SU-DHL-6 (cell line): ENCODE measurements at regions not wholly inside any gene's neighbourhood (a gene's known extent, or its start where the extent isn't known, plus 50 kb on each side); places are given as distances from the start of the nearest gene placed in this dataset.

Experiments used
- EZH2phosphoT487 ChIP-seq: fragments of 200-600 bp; sonication (generic), shearing (Covaris generic); conservative IDR thresholded peaks from 2 replicates; pipeline ENCODE4 v1.6.1; 2018; ENCODE audit warnings: mild to moderate bottlenecking, antibody characterized with exemption, low read length, moderate library complexity, mixed read lengths
- TF ChIP-seq, protein P1 (sequence below): fragments of 200-600 bp; sonication (generic); IDR thresholded peaks from one replicate; pipeline ENCODE4 v1.5.1; 2017; ENCODE audit warnings: antibody characterized with exemption, mild to moderate bottlenecking, low read length, moderate library complexity; ENCODE audit not compliant: insufficient read depth, poor library complexity, severe bottlenecking

DNA sequence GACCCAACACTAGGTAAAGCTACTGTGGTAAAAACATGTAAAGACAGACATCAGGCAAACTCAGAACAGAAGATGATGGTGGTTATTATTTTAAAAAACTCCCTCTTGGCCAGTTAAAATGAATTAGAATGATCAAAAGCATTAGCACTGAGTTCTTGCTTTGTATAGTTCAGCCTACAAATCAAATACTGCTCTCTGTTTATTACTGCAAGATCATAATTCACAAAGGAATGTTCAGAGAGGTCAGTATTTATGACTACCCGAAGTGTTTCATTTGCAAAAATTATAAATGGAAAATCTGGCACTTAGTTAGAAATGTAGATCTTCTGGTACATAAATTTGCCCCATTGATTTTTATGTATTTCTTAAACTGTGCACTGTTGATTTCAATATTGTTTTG, 140.3 kb upstream of the PPP2R2B start:
- TF ChIP-seq, protein P1, sequence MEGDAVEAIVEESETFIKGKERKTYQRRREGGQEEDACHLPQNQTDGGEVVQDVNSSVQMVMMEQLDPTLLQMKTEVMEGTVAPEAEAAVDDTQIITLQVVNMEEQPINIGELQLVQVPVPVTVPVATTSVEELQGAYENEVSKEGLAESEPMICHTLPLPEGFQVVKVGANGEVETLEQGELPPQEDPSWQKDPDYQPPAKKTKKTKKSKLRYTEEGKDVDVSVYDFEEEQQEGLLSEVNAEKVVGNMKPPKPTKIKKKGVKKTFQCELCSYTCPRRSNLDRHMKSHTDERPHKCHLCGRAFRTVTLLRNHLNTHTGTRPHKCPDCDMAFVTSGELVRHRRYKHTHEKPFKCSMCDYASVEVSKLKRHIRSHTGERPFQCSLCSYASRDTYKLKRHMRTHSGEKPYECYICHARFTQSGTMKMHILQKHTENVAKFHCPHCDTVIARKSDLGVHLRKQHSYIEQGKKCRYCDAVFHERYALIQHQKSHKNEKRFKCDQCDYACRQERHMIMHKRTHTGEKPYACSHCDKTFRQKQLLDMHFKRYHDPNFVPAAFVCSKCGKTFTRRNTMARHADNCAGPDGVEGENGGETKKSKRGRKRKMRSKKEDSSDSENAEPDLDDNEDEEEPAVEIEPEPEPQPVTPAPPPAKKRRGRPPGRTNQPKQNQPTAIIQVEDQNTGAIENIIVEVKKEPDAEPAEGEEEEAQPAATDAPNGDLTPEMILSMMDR: no peak
- TF ChIP-seq EZH2phosphoT487: no peak
